HepG2 (cell line): ENCODE measurements at regions not wholly inside any gene's neighbourhood (a gene's known extent, or its start where the extent isn't known, plus 50 kb on each side); places are given as distances from the start of the nearest gene placed in this dataset.

Source experiments
- ATAC-seq: fragments of 200-7000 bp; cut with Tn5 transposase; 3 replicates; pipeline ENCODE4 v1.9.1; 2020; ENCODE audit warnings: mild to moderate bottlenecking, moderate library complexity
- BruUV-seq: library from RNA; stranded (reverse); fragments of 400-500 nt; replicated peaks from 2 replicates; lab custom pipeline; 2021; lab: Mats Ljungman, UMichigan
- CTCF ChIA-PET: fragments of 300-600 bp; formaldehyde crosslinking; extraction: SDS; loops from one replicate; lab custom pipeline; 2021; ENCODE audit warnings: low total read pairs, inconsistent platforms, low intra/inter-chr PET ratio; lab: Yijun Ruan, JAX
- POLR2A ChIA-PET: fragments of 350-600 bp; sonication (Branson Sonifier 250); formaldehyde crosslinking; loops from one replicate; lab custom pipeline; 2020; ENCODE audit warnings: antibody characterized with exemption, inconsistent platforms; lab: Yijun Ruan, JAX
- DNase-seq: peaks from one replicate; pipeline ENCODE4 v3.0.0-alpha.2; 2015; ENCODE audit warnings: low spot score
- FAIRE-seq: peaks from 3 replicates; lab custom pipeline; 2011; peaks lifted over from hg19 to GRCh38; lab: Jason Lieb, UNC
- H2AFZ ChIP-seq: one replicate; pipeline ENCODE4 v1.6.1; 2011; ENCODE audit warnings: low read length, inconsistent platforms
- H3K27ac ChIP-seq: fragments of 300-600 bp; 3 replicates; pipeline ENCODE4 v1.8.0; 2011; ENCODE audit warnings: mixed run types, mild to moderate bottlenecking, mixed read lengths, low read length, inconsistent platforms; ENCODE audit not compliant: insufficient read depth; ENCODE audit errors: extremely low read length
- H3K27me3 ChIP-seq, 2 experiments: fragments of 200-600 bp in 1 of 2; 2 replicates in 1 of 2; 3 replicates in 1 of 2; pipeline versions ENCODE4 v1.6.0 to v1.8.0; 2011; ENCODE audit warnings: low read length in 2 of 2, mild to moderate bottlenecking in 2 of 2, moderate library complexity in 2 of 2, inconsistent platforms in 1 of 2; ENCODE audit not compliant: insufficient read depth in 2 of 2, control insufficient read depth in 1 of 2
- H3K36me3 ChIP-seq, 2 experiments: fragments of 200-600 bp in 1 of 2; replicated peaks in 1 of 2; 2 replicates in 1 of 2; 3 replicates in 1 of 2; pipeline versions ENCODE4 v1.5.1 to v1.8.0; 2011; ENCODE audit warnings: low read length in 2 of 2, inconsistent platforms in 1 of 2; ENCODE audit not compliant: insufficient read depth in 2 of 2, control insufficient read depth in 1 of 2
- H3K4me1 ChIP-seq: 2 replicates; pipeline ENCODE4 v1.5.1; 2012; ENCODE audit warnings: low read length, inconsistent platforms; ENCODE audit not compliant: insufficient read depth
- H3K4me2 ChIP-seq: 2 replicates; pipeline ENCODE4 v1.6.0; 2011; ENCODE audit warnings: low read depth, low read length, inconsistent platforms
- H3K4me3 ChIP-seq, 3 experiments: fragments of 200-600 bp in 1 of 3; sonication (generic), shearing (Covaris generic) in 1 of 3; replicated peaks in 1 of 3; 2 replicates each; pipeline ENCODE4 v1.5.1; 2011 to 2016; ENCODE audit warnings: low read length in 3 of 3, inconsistent platforms in 2 of 3, low read depth in 2 of 3, mild to moderate bottlenecking in 2 of 3, control low read depth in 1 of 3, mixed read lengths in 1 of 3; ENCODE audit not compliant: insufficient read depth in 1 of 3
- H3K79me2 ChIP-seq: one replicate; pipeline ENCODE4 v1.6.1; 2011; ENCODE audit warnings: low read length, inconsistent platforms; ENCODE audit not compliant: insufficient read depth
- H3K9ac ChIP-seq: 2 replicates; pipeline ENCODE4 v1.6.0; 2011; ENCODE audit warnings: mild to moderate bottlenecking, low read depth, low read length, inconsistent platforms; ENCODE audit not compliant: insufficient read depth
- H3K9me3 ChIP-seq: 2 replicates; pipeline ENCODE4 v1.5.1; 2012; ENCODE audit warnings: mild to moderate bottlenecking, low read length
- H4K20me1 ChIP-seq: 2 replicates; pipeline ENCODE4 v1.6.0; 2011; ENCODE audit warnings: inconsistent platforms, mild to moderate bottlenecking, low read length, moderate library complexity; ENCODE audit not compliant: insufficient read depth
- AKNA ChIP-seq: sonication (generic); formaldehyde crosslinking; IDR thresholded peaks from 2 replicates; pipeline ENCODE4 v1.4.0; 2020; ENCODE audit warnings: missing genetic modification reagents, borderline replicate concordance
- FOSL2 ChIP-seq: sonication (generic); formaldehyde crosslinking; IDR thresholded peaks from 2 replicates; pipeline ENCODE4 v1.4.0; 2020; ENCODE audit warnings: missing genetic modification reagents
- REL ChIP-seq: sonication (generic); formaldehyde crosslinking; conservative IDR thresholded peaks from 2 replicates; pipeline ENCODE4 v1.8.0; 2022; ENCODE audit warnings: mild to moderate bottlenecking, missing genetic modification reagents, moderate library complexity
- SKIL ChIP-seq: sonication (generic); formaldehyde crosslinking; IDR thresholded peaks from 2 replicates; pipeline ENCODE4 v1.8.0; 2022; ENCODE audit warnings: missing genetic modification reagents, mild to moderate bottlenecking, moderate library complexity, borderline replicate concordance
- ZBTB33 ChIP-seq: sonication (generic); formaldehyde crosslinking; IDR thresholded peaks from 2 replicates; pipeline ENCODE4 v1.4.0; 2020; ENCODE audit warnings: missing genetic modification reagents
- ZBTB38 ChIP-seq: sonication (generic); formaldehyde crosslinking; IDR thresholded peaks from 2 replicates; pipeline ENCODE4 v1.5.1; 2020; ENCODE audit warnings: mild to moderate bottlenecking, missing genetic modification reagents
- ZNF281 ChIP-seq: sonication (generic); formaldehyde crosslinking; IDR thresholded peaks from 2 replicates; pipeline ENCODE4 v1.4.0; 2020; ENCODE audit warnings: missing genetic modification reagents, borderline replicate concordance
- ZNF768 ChIP-seq: sonication (generic); formaldehyde crosslinking; IDR thresholded peaks from 2 replicates; pipeline ENCODE4 v1.4.0; 2020; ENCODE audit warnings: missing genetic modification reagents
- WGBS: methylation state at CpG from one replicate; pipeline ENCODE4 v1.1.6; 2017; ENCODE audit warnings: low lambda C conversion rate; 5-methylcytosine and 5-hydroxymethylcytosine counted together
- in situ Hi-C: cut with HindIII; loops from 2 replicates; pipeline ENCODE4 v1.10.0; 2017; ENCODE audit warnings: low pct_unique_long_range_greater_than_20kb; ENCODE audit not compliant: extremely low pct_ligation_motif_present
- intact Hi-C: fragments of 100-400 bp; cut with micrococcal nuclease; formaldehyde crosslinking; loops from one replicate; pipeline ENCODE4 v1.10.0; 2022; ENCODE audit not compliant: unreplicated experiment

- peaks cover 32% of the 10 kb centered on the region for H3K4me1 ChIP-seq
- 78% methylated on average over 18 of the region's 18 CpGs for WGBS
- intact Hi-C loops (no loop called here), in situ Hi-C loops (no loop called here)
- TF ChIP-seq ZBTB38 (CRISPR knock-in tag) (peak; percentile 29; the same call in 1 of the 2 replicates), ZBTB33 (CRISPR knock-in tag) (peak; percentile 97), REL (CRISPR knock-in tag) (0 out of 2 replicates have a peak, but pooled peaks have one; percentile 15), FOSL2 (peak; percentile 31; the same call in 1 of the 2 replicates), ZNF768 (CRISPR knock-in tag) (no peak), SKIL (CRISPR knock-in tag) (no peak), AKNA (CRISPR knock-in tag) (no peak), ZNF281 (no peak)
- no peak overlapping the region for H3K27ac ChIP-seq
- H3K9ac ChIP-seq, result no peak overlapping the region
- CTCF ChIA-PET, result no interaction called here
- POLR2A ChIA-PET, result no interaction called here
- no peak overlapping the region for H3K4me2 ChIP-seq
- ATAC-seq (no peak), DNase-seq (peak; percentile 26), FAIRE-seq (no peak)
- no peaks in the 10 kb centered on the region for H3K9me3 ChIP-seq
- no peak overlapping the region for H2AFZ ChIP-seq
- BruUV-seq, result no TSS peak
- H3K79me2 ChIP-seq, result no peaks in the 10 kb centered on the region
- peaks cover 0 to 4% of the 10 kb centered on the region in 2 experiments; a peak in 4 of 5 replicates for H3K27me3 ChIP-seq
- H3K4me3 ChIP-seq, result no peak overlapping the region
- no peaks in the 10 kb centered on the region for H4K20me1 ChIP-seq
- no peaks in the 10 kb centered on the region for H3K36me3 ChIP-seq
Measured at GRCh38 chr6:156718647-156719394, 58.4 kb upstream of the ARID1B start.
